H1 (cell line): ENCODE measurements at regions not wholly inside any gene's neighbourhood (a gene's known extent, or its start where the extent isn't known, plus 50 kb on each side); places are given as distances from the start of the nearest gene placed in this dataset.

ENCODE experiments used
- RNF2 ChIP-seq: fragments of 200-900, 300-1000 bp; sonication (generic); IDR thresholded peaks from 2 replicates; pipeline ENCODE4 v1.7.1; 2016; ENCODE audit warnings: borderline replicate concordance, low read depth, mild to moderate bottlenecking, antibody characterized with exemption, low read length; ENCODE audit not compliant: poor library complexity, severe bottlenecking; ENCODE audit errors: missing control alignments

DNA sequence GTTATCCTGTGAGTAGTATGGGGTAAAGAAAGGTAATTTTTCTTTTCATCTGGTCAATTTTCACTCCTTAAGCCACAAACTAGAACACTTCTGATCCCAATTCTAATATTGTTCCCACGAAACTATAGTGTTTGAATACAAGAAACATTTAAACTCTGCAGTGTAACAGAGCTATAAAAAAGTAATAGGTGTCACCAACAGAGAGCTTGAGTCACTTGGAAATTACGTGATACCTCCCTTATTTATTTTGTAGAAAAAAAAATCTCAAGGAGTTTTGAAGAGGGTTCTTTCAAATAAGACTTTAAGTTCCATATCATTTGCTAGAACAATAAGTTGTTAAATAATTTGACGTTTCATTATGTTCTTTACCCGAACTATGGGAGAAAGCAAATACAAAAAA, 959.4 kb downstream of the JRKL start (continued):
- no peak for TF ChIP-seq RNF2
